ENCODE measurements at regions not wholly inside any gene's neighbourhood (a gene's known extent, or its start where the extent isn't known, plus 50 kb on each side); places are given as distances from the start of the nearest gene placed in this dataset.

- no peak for TF ChIP-seq ESRRA (IDR thresholded peaks at IDR 0.05; ENCODE audit: borderline replicate concordance, low read length)
- TF ChIP-seq CEBPB (IDR thresholded peaks at IDR 0.05): no peak
- TF ChIP-seq, protein P1, sequence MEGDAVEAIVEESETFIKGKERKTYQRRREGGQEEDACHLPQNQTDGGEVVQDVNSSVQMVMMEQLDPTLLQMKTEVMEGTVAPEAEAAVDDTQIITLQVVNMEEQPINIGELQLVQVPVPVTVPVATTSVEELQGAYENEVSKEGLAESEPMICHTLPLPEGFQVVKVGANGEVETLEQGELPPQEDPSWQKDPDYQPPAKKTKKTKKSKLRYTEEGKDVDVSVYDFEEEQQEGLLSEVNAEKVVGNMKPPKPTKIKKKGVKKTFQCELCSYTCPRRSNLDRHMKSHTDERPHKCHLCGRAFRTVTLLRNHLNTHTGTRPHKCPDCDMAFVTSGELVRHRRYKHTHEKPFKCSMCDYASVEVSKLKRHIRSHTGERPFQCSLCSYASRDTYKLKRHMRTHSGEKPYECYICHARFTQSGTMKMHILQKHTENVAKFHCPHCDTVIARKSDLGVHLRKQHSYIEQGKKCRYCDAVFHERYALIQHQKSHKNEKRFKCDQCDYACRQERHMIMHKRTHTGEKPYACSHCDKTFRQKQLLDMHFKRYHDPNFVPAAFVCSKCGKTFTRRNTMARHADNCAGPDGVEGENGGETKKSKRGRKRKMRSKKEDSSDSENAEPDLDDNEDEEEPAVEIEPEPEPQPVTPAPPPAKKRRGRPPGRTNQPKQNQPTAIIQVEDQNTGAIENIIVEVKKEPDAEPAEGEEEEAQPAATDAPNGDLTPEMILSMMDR (IDR thresholded peaks at IDR 0.05): no peak
- TF ChIP-seq POLR2A (IDR thresholded peaks at IDR 0.05; ENCODE audit: low read length): no peak
- no peak for TF ChIP-seq NPAS2 (CRISPR knock-in tag; IDR thresholded peaks at IDR 0.05; ENCODE audit: borderline replicate concordance)
- TF ChIP-seq HES2 (IDR thresholded peaks at IDR 0.05): no peak
- no peak for TF ChIP-seq RAD21 (conservative IDR thresholded peaks at IDR 0.05 in 1 of 2, IDR thresholded peaks at IDR 0.05 in 1 of 2)
- TF ChIP-seq HOXA7 (CRISPR knock-in tag; IDR thresholded peaks at IDR 0.05): no peak
- TF ChIP-seq REST (IDR thresholded peaks at IDR 0.05): no peak
- TF ChIP-seq CHD2 (IDR thresholded peaks at IDR 0.05; ENCODE audit: low read length, partially characterized antibody): no peak
- no peak for TF ChIP-seq CBX2 (IDR thresholded peaks at IDR 0.05; ENCODE audit: borderline replicate concordance, low read depth)
- TF ChIP-seq RNF2 (IDR thresholded peaks at IDR 0.05; ENCODE audit: borderline replicate concordance, low read depth): no peak
- no peak for TF ChIP-seq NR3C1 (IDR thresholded peaks at IDR 0.05)
Measured at GRCh38 chr7:50851451-50851850, 68.8 kb upstream of the GRB10 start.

Data from A549 (cell line).